ENCODE measurements at regions not wholly inside any gene's neighbourhood (a gene's known extent, or its start where the extent isn't known, plus 50 kb on each side); places are given as distances from the start of the nearest gene placed in this dataset.

DNA sequence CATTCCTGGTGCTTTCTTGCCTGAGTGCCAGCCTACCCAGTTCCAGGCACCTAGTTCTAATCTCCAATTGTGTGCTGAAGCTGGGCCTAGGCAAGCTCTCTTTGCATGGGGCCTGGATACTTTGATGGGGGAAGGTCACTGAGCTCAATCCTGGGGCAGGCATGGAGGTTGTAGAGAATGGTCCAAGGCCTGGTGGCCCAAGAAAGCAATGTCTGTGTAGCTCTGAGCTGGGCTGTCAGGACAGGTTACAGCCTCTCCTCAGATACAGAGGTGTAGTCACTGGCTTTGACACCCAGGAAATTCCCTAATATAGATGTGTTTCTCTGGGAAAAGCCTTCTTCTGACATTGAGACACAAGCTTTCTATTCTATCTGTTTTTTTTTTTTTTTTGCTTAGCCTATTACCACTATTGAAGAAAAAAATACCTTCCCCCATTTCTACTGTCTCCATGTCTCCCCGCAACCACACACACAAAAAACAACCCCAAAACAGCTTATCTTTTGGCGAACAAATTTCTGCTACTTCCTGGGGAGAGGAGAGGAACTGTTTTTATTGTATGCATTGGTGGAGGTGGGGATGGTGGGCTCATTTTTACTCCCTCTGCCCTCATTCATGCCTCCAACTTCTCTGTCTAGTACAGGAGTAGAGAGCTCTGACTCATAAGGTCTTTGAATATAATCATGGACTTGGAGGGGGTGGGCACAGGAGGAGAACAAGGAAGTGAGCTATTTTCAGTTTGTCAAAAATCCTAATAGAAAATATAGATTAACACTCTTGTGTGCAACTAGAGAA, 66.7 kb upstream of the DHX15 start:
- DNase-seq: no peak
- no peak overlapping the region for H3K4me3 ChIP-seq
- no peaks in the 10 kb centered on the region for H3K27me3 ChIP-seq (ENCODE audit: low read depth)
- no peaks in the 10 kb centered on the region for H3K36me3 ChIP-seq
- H3K9me3 ChIP-seq (replicated peaks): no peaks in the 10 kb centered on the region
- H3K27ac ChIP-seq (replicated peaks): no peak overlapping the region
- intact Hi-C loops (cut with micrococcal nuclease): no loop called here
- TF ChIP-seq CTCF (IDR thresholded peaks at IDR 0.05; ENCODE audit: borderline replicate concordance): no peak
- H3K4me1 ChIP-seq: no peaks in the 10 kb centered on the region

- H3K4me1 ChIP-seq: no peaks in the 10 kb centered on the region
- intact Hi-C loops (cut with micrococcal nuclease): no loop called here
- H3K36me3 ChIP-seq: no peaks in the 10 kb centered on the region
- no peak for TF ChIP-seq CTCF (IDR thresholded peaks at IDR 0.05; ENCODE audit: borderline replicate concordance)
- no peak for DNase-seq
- H3K9me3 ChIP-seq (replicated peaks): no peaks in the 10 kb centered on the region
- H3K27me3 ChIP-seq (ENCODE audit: low read depth): no peaks in the 10 kb centered on the region
- H3K27ac ChIP-seq (replicated peaks): no peak overlapping the region
- H3K4me3 ChIP-seq: no peak overlapping the region
Measured at GRCh38 chr4:24655326-24655725, 71.0 kb upstream of the DHX15 start.

GRCh38 chr4:24655971-24656370, 71.6 kb upstream of the DHX15 start:
- Histone ChIP-seq H3K9me3 (replicated peaks) (no peaks in the 10 kb centered on the region), H3K27ac (replicated peaks) (no peak overlapping the region), H3K27me3 (ENCODE audit: low read depth) (no peaks in the 10 kb centered on the region), H3K36me3 (no peaks in the 10 kb centered on the region), H3K4me3 (no peak overlapping the region), H3K4me1 (no peaks in the 10 kb centered on the region)
- intact Hi-C loops (cut with micrococcal nuclease): no loop called here
- no peak for DNase-seq
- no peak for TF ChIP-seq CTCF (IDR thresholded peaks at IDR 0.05; ENCODE audit: borderline replicate concordance)

- no peak for DNase-seq
- intact Hi-C loops (cut with micrococcal nuclease): no loop called here
- H3K27me3 ChIP-seq (ENCODE audit: low read depth): peaks cover 5% of the 10 kb centered on the region
- no peak for TF ChIP-seq CTCF (IDR thresholded peaks at IDR 0.05; ENCODE audit: borderline replicate concordance)
- H3K4me3 ChIP-seq: no peak overlapping the region
- no peaks in the 10 kb centered on the region for H3K4me1 ChIP-seq
- no peaks in the 10 kb centered on the region for H3K9me3 ChIP-seq (replicated peaks)
- no peak overlapping the region for H3K27ac ChIP-seq (replicated peaks)
- no peaks in the 10 kb centered on the region for H3K36me3 ChIP-seq
Measured at GRCh38 chr4:24656906-24657305, 72.6 kb upstream of the DHX15 start.

GRCh38 chr4:24657768-24658617, 73.6 kb upstream of the DHX15 start:
- peak overlapping the region; percentile 31 for H3K27ac ChIP-seq (replicated peaks)
- no peak overlapping the region for H3K4me3 ChIP-seq
- no peaks in the 10 kb centered on the region for H3K36me3 ChIP-seq
- no peaks in the 10 kb centered on the region for H3K9me3 ChIP-seq (replicated peaks)
- peak; percentile 26 for DNase-seq
- intact Hi-C loops (cut with micrococcal nuclease): no loop called here
- H3K27me3 ChIP-seq (ENCODE audit: low read depth): peaks cover 5% of the 10 kb centered on the region
- no peaks in the 10 kb centered on the region for H3K4me1 ChIP-seq
- TF ChIP-seq CTCF (IDR thresholded peaks at IDR 0.05; ENCODE audit: borderline replicate concordance): no peak
